ENCODE measurements at regions not wholly inside any gene's neighbourhood (a gene's known extent, or its start where the extent isn't known, plus 50 kb on each side); places are given as distances from the start of the nearest gene placed in this dataset.

DNA sequence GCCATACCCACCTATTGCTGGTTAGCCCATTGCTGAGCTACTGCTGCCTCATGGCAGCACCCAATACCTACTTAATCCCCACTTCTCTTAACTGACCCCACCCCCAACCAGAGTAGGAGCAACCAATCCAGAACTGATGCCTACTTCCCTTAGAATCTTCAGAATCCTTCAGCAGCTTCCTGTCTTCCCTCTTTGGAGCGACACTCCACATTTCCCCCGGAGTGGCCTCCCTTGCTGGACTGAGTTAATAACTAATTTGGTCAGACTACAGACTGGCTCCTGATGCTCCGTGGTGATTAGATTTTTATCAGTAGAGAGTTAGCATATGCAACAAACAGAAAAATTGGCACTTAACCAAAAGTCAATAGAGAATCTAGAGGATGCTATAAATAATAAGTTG lies 51.2 kb upstream of the UBR2 start:
- DNase-seq (ENCODE audit: low read depth): no peak

DNA sequence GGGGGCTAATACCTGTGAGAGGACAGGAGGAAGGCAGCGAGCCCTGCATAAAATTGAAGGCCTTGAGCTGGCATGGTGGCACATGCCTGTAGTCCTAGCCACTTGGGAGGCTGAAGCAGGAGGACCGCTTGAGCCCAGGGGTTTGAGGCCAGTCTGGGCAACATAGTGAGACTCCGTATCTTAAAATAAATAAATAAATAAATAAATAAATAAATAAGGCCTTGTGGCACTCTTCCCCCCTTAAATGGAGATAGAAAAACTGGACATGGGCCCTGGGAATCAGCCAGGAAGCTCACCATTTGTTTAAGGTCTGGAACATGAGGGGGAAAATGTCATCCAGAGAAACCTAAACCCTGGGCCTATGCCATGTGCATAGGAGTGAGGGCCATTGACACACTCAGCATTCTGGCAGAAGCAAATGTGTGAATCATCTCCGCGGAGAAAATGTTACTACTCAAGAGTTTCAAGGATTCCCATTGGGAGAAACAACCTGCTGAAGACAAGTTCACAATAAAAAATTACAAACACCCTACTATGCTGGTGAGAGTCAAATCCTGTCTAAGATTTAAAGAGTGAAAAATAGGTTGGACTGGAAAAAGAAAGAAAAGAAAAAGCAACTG lies 51.9 kb upstream of the UBR2 start:
- DNase-seq (ENCODE audit: low read depth): no peak

DNA sequence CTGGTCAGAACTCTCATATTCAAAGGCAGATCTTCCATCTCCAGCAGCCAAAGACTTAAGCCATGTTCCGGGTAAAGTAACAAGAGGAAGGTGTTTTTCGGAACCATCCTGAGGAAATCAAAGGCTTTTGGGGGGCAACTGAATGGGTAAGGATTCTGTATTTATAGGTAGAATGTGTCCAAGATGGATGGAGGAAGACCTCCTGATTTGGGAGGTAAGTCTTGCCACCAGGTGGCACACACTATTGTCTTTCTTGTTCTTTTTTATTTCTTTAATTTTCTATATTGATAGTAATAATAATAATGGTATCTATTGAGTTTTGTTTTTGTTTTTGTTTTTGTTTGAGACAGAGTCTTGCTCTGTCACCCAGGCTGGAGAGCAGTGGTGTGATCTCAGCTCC lies 53.0 kb upstream of the UBR2 start:
- no peak for DNase-seq (ENCODE audit: low read depth)

DNA sequence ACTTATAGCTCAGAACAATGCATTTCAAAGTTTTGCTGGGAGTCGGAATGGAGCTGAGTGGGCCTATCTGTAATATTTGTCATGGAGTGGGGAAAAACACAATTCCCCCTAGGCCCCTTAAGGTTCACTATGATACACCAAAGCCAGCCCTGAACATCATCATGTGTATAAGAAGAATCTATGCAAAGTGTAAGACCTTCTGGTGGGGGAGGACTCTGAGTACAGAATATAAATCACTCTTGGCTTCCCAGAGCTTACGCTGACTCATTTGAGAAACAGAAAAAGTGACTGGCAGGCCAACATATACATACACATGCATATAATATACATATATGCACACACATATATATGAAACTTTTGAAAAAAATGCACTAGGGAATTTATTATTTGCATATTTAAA lies 54.1 kb upstream of the UBR2 start:
- no peak for DNase-seq (ENCODE audit: low read depth)

DNA sequence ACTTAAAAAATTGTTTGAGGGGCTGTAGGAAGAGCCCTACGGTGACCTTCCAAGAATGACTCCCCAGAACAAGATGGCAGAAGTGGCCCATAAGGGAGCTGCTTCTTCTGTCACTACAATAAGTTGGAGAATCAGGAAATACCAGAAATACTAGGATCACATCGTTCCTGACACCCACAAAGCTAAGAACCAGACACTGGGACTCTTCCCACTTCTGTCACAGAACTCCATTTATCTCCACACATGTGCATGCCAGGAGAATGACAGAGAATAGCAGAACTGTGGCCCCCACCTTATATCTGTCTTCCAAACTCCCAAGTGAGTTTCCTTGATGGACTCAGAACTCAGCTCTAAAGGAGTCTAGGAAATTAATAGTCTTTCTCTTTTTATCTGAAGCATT lies 54.6 kb upstream of the UBR2 start:
- DNase-seq (ENCODE audit: low read depth): no peak

DNA sequence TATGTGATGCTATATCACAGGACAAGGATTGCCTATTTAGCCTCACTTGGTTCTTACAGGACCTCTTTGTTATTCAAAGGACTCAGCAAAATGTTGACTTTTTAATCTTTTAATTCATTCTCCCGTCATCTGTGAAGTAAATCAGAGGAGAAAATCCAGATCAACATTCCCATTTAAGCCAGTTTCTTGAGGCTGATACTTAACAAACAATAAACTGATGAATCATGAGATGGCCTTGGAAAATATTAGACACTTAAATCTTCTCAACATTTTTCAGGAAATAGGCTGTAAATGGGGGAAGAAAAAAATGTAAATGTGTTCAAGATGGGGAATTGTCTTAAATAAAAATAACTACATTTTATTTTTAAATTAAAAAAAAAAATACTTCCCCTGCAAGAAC lies 55.9 kb upstream of the UBR2 start:
- peak; percentile 10 for DNase-seq (ENCODE audit: low read depth)

DNA sequence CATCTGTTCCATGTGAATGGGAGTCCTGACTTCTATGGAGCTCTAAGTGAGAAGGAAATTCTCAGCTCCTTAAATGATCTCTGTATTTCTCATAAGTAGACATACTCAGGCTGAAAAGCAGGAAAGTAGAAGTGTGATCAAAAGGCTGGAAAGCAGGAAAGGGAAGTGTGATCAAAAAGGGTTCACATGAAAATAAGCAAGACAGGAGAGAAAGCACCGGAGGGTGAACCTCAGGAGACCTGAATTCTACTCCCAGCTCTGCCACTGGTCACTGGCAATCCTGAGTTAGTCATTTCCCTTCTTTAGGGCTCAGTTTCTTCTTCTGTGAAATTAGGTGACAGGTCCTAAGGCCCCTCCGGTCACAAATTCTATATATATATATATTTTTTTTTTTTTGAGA lies 55.5 kb upstream of the TRERF1 start:
- no peak for DNase-seq (ENCODE audit: low read depth)

DNA sequence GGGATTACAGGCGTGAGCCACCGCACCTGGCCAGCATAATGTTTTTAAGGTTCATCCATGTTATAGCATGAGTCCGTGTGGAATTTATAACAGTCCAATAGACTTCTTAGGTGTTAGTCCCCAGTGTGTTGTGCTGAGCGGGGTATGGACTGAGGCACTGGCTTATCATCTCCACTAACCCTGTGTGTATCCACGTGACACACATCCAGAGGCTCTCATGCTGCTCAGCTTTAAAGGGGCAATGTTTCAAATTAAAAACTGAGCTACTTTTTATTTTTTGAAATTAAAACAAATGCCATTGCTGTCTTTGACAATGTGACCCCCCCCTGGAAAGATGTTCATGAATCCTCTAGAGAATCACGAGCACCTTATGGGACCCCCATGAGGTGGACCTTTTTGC lies 54.3 kb upstream of the TRERF1 start:
- no peak for DNase-seq (ENCODE audit: low read depth)

DNA sequence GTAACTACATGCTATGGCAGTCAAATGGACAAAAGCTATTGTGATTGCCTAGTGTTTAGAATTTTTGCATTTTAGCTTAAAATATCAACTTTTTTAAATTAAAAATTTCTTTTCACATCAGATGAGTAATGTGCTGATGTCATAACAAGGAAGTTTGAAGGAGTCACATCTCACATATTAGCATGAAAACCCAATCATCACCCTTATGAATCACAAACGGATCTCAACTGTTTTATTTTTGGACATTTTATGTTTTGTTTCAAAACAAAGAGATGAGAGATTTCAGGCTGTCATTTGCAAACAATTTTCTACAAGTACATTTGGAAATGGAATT lies 53.6 kb upstream of the TRERF1 start:
- DNase-seq (ENCODE audit: low read depth): peak; percentile 83

DNA sequence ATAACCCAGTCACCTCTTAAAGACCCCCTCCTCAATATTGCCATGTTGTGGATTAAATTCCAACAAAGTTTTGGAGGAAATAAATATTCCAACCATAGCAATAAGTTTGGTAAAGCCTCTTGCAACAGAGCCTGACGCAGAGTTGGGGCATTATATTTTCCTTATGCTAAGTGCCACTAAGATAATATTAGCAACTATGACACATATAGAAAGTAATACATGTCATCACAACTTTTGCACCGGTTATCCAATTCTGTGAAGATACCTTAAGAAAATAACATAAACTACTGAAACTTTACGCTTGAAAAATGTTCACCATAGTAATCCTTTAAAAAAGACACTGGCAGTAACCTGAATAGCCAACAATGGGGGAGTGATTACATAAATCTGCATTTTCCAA lies 52.2 kb upstream of the TRERF1 start:
- DNase-seq (ENCODE audit: low read depth): no peak

DNA sequence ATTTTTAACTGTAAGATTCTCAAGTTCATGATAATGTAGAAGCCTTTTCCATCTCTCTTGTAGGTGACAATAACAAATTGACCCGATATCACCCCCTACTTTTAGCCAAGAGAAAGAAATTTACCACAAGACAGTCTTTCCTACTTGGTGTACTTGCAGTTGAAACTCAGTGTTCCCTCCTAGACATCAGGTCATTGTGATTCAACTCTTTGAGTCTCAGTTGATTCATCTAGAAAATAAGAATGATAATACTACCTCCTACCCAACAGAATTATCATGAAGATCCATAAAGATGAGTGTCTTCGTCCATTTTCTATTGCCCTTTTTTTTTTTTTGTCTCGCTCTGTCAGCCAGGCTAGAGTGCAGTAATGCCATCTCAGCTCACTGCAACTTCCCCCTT lies 51.3 kb upstream of the TRERF1 start:
- no peak for DNase-seq (ENCODE audit: low read depth)

DNA sequence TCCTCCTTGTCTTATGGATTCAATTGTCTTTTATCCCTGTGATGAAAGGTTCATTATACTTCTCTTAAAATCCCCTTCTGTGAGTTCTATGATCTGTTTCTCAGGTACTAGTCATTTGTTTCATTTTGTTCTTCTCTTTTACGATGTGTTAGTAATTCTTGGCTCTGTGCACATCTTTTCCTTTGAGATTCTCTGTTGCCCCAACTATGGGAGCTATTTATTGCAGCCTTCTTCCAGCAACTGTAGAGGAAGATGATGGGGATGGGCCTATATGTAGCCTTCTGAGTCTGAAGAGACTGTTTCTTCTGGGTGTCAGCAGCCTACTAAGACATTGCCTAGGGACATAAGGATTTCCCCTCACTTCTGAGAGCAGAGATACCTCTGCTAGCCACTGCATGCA lies 50.4 kb upstream of the TRERF1 start:
- no peak for DNase-seq (ENCODE audit: low read depth)
